MCF 10A (cell line): ENCODE measurements at regions not wholly inside any gene's neighbourhood (a gene's known extent, or its start where the extent isn't known, plus 50 kb on each side); places are given as distances from the start of the nearest gene placed in this dataset.

ENCODE experiments used
- BruUV-seq: library from RNA; stranded (reverse); fragments of 400-500 nt; replicated peaks from 2 replicates; lab custom pipeline; 2021; lab: Mats Ljungman, UMichigan
- CTCF ChIA-PET: fragments of 300-600 bp; sonication (Branson Sonifier 250); formaldehyde crosslinking; extraction: SDS; loops from one replicate; lab custom pipeline; 2021; ENCODE audit warnings: antibody characterized with exemption, inconsistent platforms; lab: Yijun Ruan, JAX
- POLR2A ChIA-PET: fragments of 300-600, 350-650 bp; sonication (Branson Sonifier 250); formaldehyde crosslinking; extraction: SDS; loops from one replicate; lab custom pipeline; 2020; ENCODE audit warnings: antibody characterized with exemption, inconsistent platforms; lab: Yijun Ruan, JAX
- DNase-seq: peaks from one replicate; pipeline ENCODE4 v3.0.0-alpha.2; 2018; ENCODE audit not compliant: unreplicated experiment
- H3K27ac Mint-ChIP-seq: one replicate; pipeline ENCODE4 v1.8.0; 2022; ENCODE audit warnings: mild to moderate bottlenecking, low read depth, mixed read lengths; ENCODE audit not compliant: unreplicated experiment
- H3K27me3 Mint-ChIP-seq: one replicate; pipeline ENCODE4 v1.8.0; 2022; ENCODE audit warnings: mixed read lengths; ENCODE audit not compliant: insufficient read depth, unreplicated experiment
- H3K36me3 Mint-ChIP-seq: one replicate; pipeline ENCODE4 v1.8.0; 2022; ENCODE audit warnings: mild to moderate bottlenecking, moderate library complexity, mixed read lengths; ENCODE audit not compliant: insufficient read depth, unreplicated experiment
- H3K4me1 Mint-ChIP-seq: one replicate; pipeline ENCODE4 v1.8.0; 2022; ENCODE audit warnings: mixed read lengths; ENCODE audit not compliant: insufficient read depth, unreplicated experiment
- H3K4me3 Mint-ChIP-seq: one replicate; pipeline ENCODE4 v1.8.0; 2022; ENCODE audit warnings: mild to moderate bottlenecking, moderate library complexity, mixed read lengths; ENCODE audit not compliant: unreplicated experiment
- H3K9me3 Mint-ChIP-seq: one replicate; pipeline ENCODE4 v1.8.0; 2022; ENCODE audit warnings: mixed read lengths; ENCODE audit not compliant: unreplicated experiment
- CTCF ChIP-seq: fragments of 200-600 bp; IDR thresholded peaks from one replicate; pipeline ENCODE4 v1.8.0; 2022; ENCODE audit warnings: antibody characterized with exemption, mild to moderate bottlenecking; ENCODE audit not compliant: unreplicated experiment
- intact Hi-C: fragments of 100-400 bp; cut with micrococcal nuclease; formaldehyde crosslinking; loops from 2 replicates; pipeline ENCODE4 v1.14.1; 2022

- peaks cover 8% of the 10 kb centered on the region for H3K9me3 Mint-ChIP-seq
These were observed 69.0 kb upstream of the SPANXN1 start for GRCh38 chrX:145178268-145178667.

GRCh38 chrX:145190801-145191389 is 56.4 kb upstream of the SPANXN1 start:
- Mint-ChIP-seq H3K4me3 (no peak overlapping the region), H3K9me3 (peaks cover 8% of the 10 kb centered on the region), H3K27me3 (no peaks in the 10 kb centered on the region), H3K4me1 (peaks cover 18% of the 10 kb centered on the region), H3K27ac (no peak overlapping the region), H3K36me3 (no peaks in the 10 kb centered on the region)
- TF ChIP-seq CTCF, result peak; percentile 58
- intact Hi-C loops, result loop anchor here (2.0 to 10.0 kb wide), 6 partner anchors 132 to 1754 kb away; no protein-coding TSS in a partner anchor
- ChIA-PET POLR2A (no interaction called here), CTCF (interaction anchor here (0.7 to 1.5 kb wide), 8 partner anchors 8 to 1530 kb away, joined by 3 to 11 read pairs (median 4); no protein-coding TSS in a partner anchor)
- BruUV-seq, result no TSS peak
- DNase-seq, result peak; percentile 57

More at GRCh38 chrX:145178268-145178667, 69.0 kb upstream of the SPANXN1 start:
- Mint-ChIP-seq H3K4me3 (no peak overlapping the region), H3K36me3 (no peaks in the 10 kb centered on the region), H3K27me3 (no peaks in the 10 kb centered on the region), H3K27ac (no peak overlapping the region), H3K4me1 (no peaks in the 10 kb centered on the region)
- intact Hi-C loops, result no loop called here
- no TSS peak for BruUV-seq
- POLR2A ChIA-PET, result no interaction called here
- peak; percentile 24 for DNase-seq
- CTCF ChIA-PET, result interaction anchor here (0.6 to 1.0 kb wide), 4 partner anchors 101 to 1390 kb away, joined by 3 to 6 read pairs (median 4); no protein-coding TSS in a partner anchor
- peak; percentile 31 for TF ChIP-seq CTCF
